WTC11 (cell line): ENCODE measurements at regions not wholly inside any gene's neighbourhood (a gene's known extent, or its start where the extent isn't known, plus 50 kb on each side); places are given as distances from the start of the nearest gene placed in this dataset.

Experiments used
- ATAC-seq: fragments of 200-7000 bp; cut with Tn5 transposase; 2 replicates; pipeline ENCODE4 v1.10.0; 2021; ENCODE audit warnings: mild to moderate bottlenecking, moderate library complexity
- CTCF ChIA-PET: fragments of 300-600 bp; sonication (Branson Sonifier 250); formaldehyde crosslinking; loops from one replicate; lab custom pipeline; 2021; ENCODE audit warnings: antibody characterized with exemption; lab: Charles Lee
- POLR2A ChIA-PET: fragments of 350-600 bp; sonication (Branson Sonifier 250); formaldehyde crosslinking; loops from one replicate; lab custom pipeline; 2021; ENCODE audit warnings: antibody characterized with exemption; lab: Charles Lee
- DNase-seq: peaks from one replicate; pipeline ENCODE4 v3.0.0; 2021; ENCODE audit warnings: low spot score
- H3K27ac Mint-ChIP-seq: 2 replicates; pipeline ENCODE4 v1.8.0; 2021; ENCODE audit warnings: mixed read lengths
- H3K27me3 Mint-ChIP-seq: 2 replicates; pipeline ENCODE4 v1.8.0; 2021; ENCODE audit warnings: low read depth, mild to moderate bottlenecking, moderate library complexity, mixed read lengths
- H3K36me3 Mint-ChIP-seq: 2 replicates; pipeline ENCODE4 v1.8.0; 2021; ENCODE audit warnings: mixed read lengths
- H3K4me1 Mint-ChIP-seq: 2 replicates; pipeline ENCODE4 v1.8.0; 2022; ENCODE audit warnings: mixed read lengths
- H3K4me3 Mint-ChIP-seq: 2 replicates; pipeline ENCODE4 v1.8.0; 2021; ENCODE audit warnings: mild to moderate bottlenecking, moderate library complexity, mixed read lengths
- H3K9me3 Mint-ChIP-seq: 2 replicates; pipeline ENCODE4 v1.8.0; 2021; ENCODE audit warnings: mixed read lengths
- ATF6 ChIP-seq: sonication (generic); formaldehyde crosslinking; IDR thresholded peaks from 2 replicates; pipeline ENCODE4 v1.8.1; 2023; ENCODE audit warnings: mild to moderate bottlenecking, missing genetic modification reagents
- E2F1 ChIP-seq: sonication (generic); formaldehyde crosslinking; IDR thresholded peaks from 2 replicates; pipeline ENCODE4 v1.8.0; 2022; ENCODE audit warnings: mild to moderate bottlenecking, missing genetic modification reagents
- EMX1 ChIP-seq: fragments of 250-450 bp; sonication (Bioruptor Pico); IDR thresholded peaks from 2 replicates; pipeline ENCODE4 v1.8.0; 2021; ENCODE audit warnings: mild to moderate bottlenecking
- IRF2 ChIP-seq: sonication (generic); formaldehyde crosslinking; IDR thresholded peaks from 2 replicates; pipeline ENCODE4 v1.8.0; 2022; ENCODE audit warnings: low read depth, missing genetic modification reagents, borderline replicate concordance
- JUN ChIP-seq: sonication (generic); formaldehyde crosslinking; IDR thresholded peaks from 2 replicates; pipeline ENCODE4 v1.8.0; 2023; ENCODE audit warnings: mild to moderate bottlenecking, missing genetic modification reagents
- KAT7 ChIP-seq: sonication (generic); formaldehyde crosslinking; IDR thresholded peaks from 2 replicates; pipeline ENCODE4 v1.8.1; 2023; ENCODE audit warnings: missing genetic modification reagents, mild to moderate bottlenecking, borderline replicate concordance
- MLX ChIP-seq: sonication (generic); formaldehyde crosslinking; IDR thresholded peaks from 2 replicates; pipeline ENCODE4 v1.8.1; 2023; ENCODE audit warnings: mild to moderate bottlenecking, missing genetic modification reagents, moderate library complexity
- NR2C2 ChIP-seq: sonication (generic); formaldehyde crosslinking; IDR thresholded peaks from 2 replicates; pipeline ENCODE4 v1.8.0; 2022; ENCODE audit warnings: mild to moderate bottlenecking, missing genetic modification reagents
- TP53 ChIP-seq: sonication (generic); formaldehyde crosslinking; IDR thresholded peaks from 2 replicates; pipeline ENCODE4 v1.8.1; 2023; ENCODE audit warnings: mild to moderate bottlenecking, missing genetic modification reagents
- ZBTB21 ChIP-seq: sonication (generic); formaldehyde crosslinking; IDR thresholded peaks from 2 replicates; pipeline ENCODE4 v1.8.1; 2023; ENCODE audit warnings: mild to moderate bottlenecking, missing genetic modification reagents, borderline replicate concordance
- ZNF219 ChIP-seq: sonication (generic); formaldehyde crosslinking; IDR thresholded peaks from 2 replicates; pipeline ENCODE4 v1.8.0; 2023; ENCODE audit warnings: missing genetic modification reagents, mild to moderate bottlenecking, borderline replicate concordance
- ZNF396 ChIP-seq: fragments of 250-450 bp; sonication (Bioruptor Pico); IDR thresholded peaks from 2 replicates; pipeline ENCODE4 v1.8.0; 2021; ENCODE audit warnings: mild to moderate bottlenecking, moderate library complexity, borderline replicate concordance
- ZNF532 ChIP-seq: fragments of 250-450 bp; sonication (Bioruptor Pico); IDR thresholded peaks from 2 replicates; pipeline ENCODE4 v1.9.0; 2021; ENCODE audit warnings: mild to moderate bottlenecking, borderline replicate concordance
- TF ChIP-seq, protein P1 (sequence below): fragments of 250-450 bp; sonication (Bioruptor Pico); conservative IDR thresholded peaks from 2 replicates; pipeline ENCODE4 v1.9.0; 2021; ENCODE audit warnings: mild to moderate bottlenecking
- TF ChIP-seq, protein P2 (sequence below): fragments of 250-450 bp; sonication (Bioruptor Pico); IDR thresholded peaks from 2 replicates; pipeline ENCODE4 v1.9.0; 2021; ENCODE audit warnings: mild to moderate bottlenecking

DNA sequence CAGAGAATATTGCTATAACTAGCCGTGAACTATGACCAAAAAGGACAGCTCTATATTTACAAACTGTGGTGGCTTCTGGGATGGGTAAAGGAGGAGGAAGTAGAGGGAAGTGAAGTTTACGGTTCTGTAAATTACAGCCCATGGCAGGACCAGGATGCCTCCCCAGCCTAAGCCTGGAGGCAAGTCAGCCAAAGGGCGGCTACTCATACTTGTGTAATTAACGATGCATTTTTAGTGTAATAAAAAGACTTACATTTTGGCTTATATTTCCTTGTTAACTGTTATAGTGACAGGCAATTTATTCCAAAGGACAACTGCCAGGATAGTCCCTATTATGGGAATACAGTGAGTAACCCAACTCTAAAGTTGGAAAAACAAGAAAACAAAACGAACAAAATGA is 139.9 kb upstream of the OTUD4 start (continued):
- no peak for TF ChIP-seq ATF6 (CRISPR knock-in tag)
- no peak for TF ChIP-seq ZBTB21 (CRISPR knock-in tag)
- no peak for TF ChIP-seq ZNF396 (CRISPR knock-in tag)
- TF ChIP-seq E2F1, result no peak
- TF ChIP-seq, protein P1, sequence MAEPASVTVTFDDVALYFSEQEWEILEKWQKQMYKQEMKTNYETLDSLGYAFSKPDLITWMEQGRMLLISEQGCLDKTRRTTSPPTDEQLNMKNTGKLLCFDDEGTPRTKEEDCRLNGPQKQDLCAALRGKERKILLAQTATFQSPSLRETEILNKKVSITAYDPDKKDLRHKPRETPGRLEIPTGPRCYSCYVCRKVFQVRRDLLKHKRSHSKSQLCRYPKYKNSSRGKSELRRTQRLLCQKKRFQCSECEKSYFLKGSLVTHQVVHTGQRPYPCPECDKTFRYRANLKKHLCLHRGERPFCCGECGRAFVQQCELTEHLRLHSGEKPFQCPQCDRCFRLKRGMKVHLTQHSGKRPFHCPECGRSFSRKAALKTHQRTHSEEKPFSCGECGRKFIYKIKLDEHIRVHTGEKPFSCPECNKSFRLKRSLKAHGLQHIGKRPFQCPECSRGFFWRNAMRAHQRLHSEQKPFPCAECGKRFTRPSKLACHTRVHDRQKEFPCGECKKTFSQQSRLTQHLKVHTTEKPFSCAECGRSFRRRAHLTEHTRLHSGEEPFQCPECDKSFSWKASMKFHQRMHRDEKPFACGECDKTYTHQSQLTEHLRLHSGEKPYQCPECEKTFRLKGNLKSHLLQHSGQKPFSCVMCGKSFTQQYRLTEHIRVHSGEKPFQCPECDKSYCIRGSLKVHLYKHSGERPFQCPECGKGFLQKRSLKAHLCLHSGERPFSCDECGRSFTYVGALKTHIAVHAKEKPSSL (CRISPR knock-in tag), result no peak

DNA sequence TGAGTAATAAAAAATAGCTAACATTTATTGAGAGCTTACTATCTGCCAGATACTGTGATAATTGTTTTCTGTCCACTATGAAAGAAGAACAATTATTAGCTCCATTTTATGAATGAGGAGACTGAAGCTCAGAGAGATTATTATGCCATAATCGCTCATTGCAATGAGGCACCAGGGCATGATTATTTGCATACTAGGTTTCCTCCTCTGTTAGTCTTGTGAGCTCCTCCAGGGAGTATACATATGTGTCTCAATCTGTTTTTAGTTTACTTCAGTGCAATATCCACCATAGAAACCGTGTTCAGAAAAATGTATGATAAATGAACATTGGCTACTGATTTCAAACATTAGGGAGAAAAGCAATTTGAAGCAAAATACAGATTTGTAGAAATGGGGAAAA is 139.4 kb upstream of the OTUD4 start:
- ATAC-seq (no peak), DNase-seq (no peak)
- ChIA-PET POLR2A (no interaction called here), CTCF (no interaction called here)
- Mint-ChIP-seq H3K27ac (no peak overlapping the region), H3K4me1 (no peaks in the 10 kb centered on the region; the same call in 1 of the 2 replicates), H3K9me3 (no peaks in the 10 kb centered on the region), H3K36me3 (no peaks in the 10 kb centered on the region), H3K27me3 (no peaks in the 10 kb centered on the region), H3K4me3 (no peak overlapping the region)
- no peak for TF ChIP-seq TP53 (CRISPR knock-in tag)
- TF ChIP-seq EMX1, result no peak
- TF ChIP-seq MLX (CRISPR knock-in tag), result no peak
- TF ChIP-seq ATF6 (CRISPR knock-in tag), result no peak
- no peak for TF ChIP-seq ZNF219 (CRISPR knock-in tag)
- no peak for TF ChIP-seq NR2C2 (CRISPR knock-in tag)
- TF ChIP-seq ZBTB21 (CRISPR knock-in tag), result no peak
- TF ChIP-seq, protein P1 (CRISPR knock-in tag), result no peak
- no peak for TF ChIP-seq JUN (CRISPR knock-in tag)
- no peak for TF ChIP-seq KAT7
- TF ChIP-seq, protein P2, sequence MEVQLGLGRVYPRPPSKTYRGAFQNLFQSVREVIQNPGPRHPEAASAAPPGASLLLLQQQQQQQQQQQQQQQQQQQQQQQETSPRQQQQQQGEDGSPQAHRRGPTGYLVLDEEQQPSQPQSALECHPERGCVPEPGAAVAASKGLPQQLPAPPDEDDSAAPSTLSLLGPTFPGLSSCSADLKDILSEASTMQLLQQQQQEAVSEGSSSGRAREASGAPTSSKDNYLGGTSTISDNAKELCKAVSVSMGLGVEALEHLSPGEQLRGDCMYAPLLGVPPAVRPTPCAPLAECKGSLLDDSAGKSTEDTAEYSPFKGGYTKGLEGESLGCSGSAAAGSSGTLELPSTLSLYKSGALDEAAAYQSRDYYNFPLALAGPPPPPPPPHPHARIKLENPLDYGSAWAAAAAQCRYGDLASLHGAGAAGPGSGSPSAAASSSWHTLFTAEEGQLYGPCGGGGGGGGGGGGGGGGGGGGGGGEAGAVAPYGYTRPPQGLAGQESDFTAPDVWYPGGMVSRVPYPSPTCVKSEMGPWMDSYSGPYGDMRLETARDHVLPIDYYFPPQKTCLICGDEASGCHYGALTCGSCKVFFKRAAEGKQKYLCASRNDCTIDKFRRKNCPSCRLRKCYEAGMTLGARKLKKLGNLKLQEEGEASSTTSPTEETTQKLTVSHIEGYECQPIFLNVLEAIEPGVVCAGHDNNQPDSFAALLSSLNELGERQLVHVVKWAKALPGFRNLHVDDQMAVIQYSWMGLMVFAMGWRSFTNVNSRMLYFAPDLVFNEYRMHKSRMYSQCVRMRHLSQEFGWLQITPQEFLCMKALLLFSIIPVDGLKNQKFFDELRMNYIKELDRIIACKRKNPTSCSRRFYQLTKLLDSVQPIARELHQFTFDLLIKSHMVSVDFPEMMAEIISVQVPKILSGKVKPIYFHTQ (CRISPR knock-in tag), result no peak
- no peak for TF ChIP-seq ZNF532 (CRISPR knock-in tag)
- no peak for TF ChIP-seq IRF2 (CRISPR knock-in tag)
